GM19324 (cell line): ENCODE measurements at regions not wholly inside any gene's neighbourhood (a gene's known extent, or its start where the extent isn't known, plus 50 kb on each side); places are given as distances from the start of the nearest gene placed in this dataset.
A peak's percentile ranks its signal among the peaks of the same experiment; 100 is the strongest.

Experiments
- ATAC-seq: cut with Tn5 transposase; IDR thresholded peaks from one replicate; pipeline ENCODE4 v1.9.1; 2021; ENCODE audit warnings: mild to moderate bottlenecking, moderate library complexity; ENCODE audit not compliant: unreplicated experiment, low FRiP score

GRCh38 chr6:79777713-79778579 lies 146.8 kb downstream of the SH3BGRL2 start:
- peak; percentile 91 for ATAC-seq

GRCh38 chr6:79776076-79776475 lies 144.9 kb downstream of the SH3BGRL2 start:
- ATAC-seq, result no peak

- ATAC-seq, result no peak
Measured at GRCh38 chr6:79775222-79775621, 144.1 kb downstream of the SH3BGRL2 start.

- ATAC-seq, result no peak
Measured at GRCh38 chr6:79764747-79765146, 133.6 kb downstream of the SH3BGRL2 start.

- ATAC-seq, result no peak
Measured at GRCh38 chr6:79763301-79763700, 132.2 kb downstream of the SH3BGRL2 start.

GRCh38 chr6:79762370-79762769 lies 131.2 kb downstream of the SH3BGRL2 start:
- ATAC-seq, result no peak

- no peak for ATAC-seq
Measured at GRCh38 chr6:79756496-79756895, 125.4 kb downstream of the SH3BGRL2 start.

GRCh38 chr6:79755967-79756366 lies 124.8 kb downstream of the SH3BGRL2 start:
- ATAC-seq, result no peak
